ENCODE measurements at regions not wholly inside any gene's neighbourhood (a gene's known extent, or its start where the extent isn't known, plus 50 kb on each side); places are given as distances from the start of the nearest gene placed in this dataset.

GRCh38 chr5:81896764-81897163 is 75.1 kb upstream of the ATG10 start:
- no peak overlapping the region for H3K4me3 ChIP-seq (ENCODE audit: low read length in 3 of 3)
- TF ChIP-seq, protein P1, sequence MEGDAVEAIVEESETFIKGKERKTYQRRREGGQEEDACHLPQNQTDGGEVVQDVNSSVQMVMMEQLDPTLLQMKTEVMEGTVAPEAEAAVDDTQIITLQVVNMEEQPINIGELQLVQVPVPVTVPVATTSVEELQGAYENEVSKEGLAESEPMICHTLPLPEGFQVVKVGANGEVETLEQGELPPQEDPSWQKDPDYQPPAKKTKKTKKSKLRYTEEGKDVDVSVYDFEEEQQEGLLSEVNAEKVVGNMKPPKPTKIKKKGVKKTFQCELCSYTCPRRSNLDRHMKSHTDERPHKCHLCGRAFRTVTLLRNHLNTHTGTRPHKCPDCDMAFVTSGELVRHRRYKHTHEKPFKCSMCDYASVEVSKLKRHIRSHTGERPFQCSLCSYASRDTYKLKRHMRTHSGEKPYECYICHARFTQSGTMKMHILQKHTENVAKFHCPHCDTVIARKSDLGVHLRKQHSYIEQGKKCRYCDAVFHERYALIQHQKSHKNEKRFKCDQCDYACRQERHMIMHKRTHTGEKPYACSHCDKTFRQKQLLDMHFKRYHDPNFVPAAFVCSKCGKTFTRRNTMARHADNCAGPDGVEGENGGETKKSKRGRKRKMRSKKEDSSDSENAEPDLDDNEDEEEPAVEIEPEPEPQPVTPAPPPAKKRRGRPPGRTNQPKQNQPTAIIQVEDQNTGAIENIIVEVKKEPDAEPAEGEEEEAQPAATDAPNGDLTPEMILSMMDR (IDR thresholded peaks at IDR 0.05; ENCODE audit: borderline replicate concordance, extremely low read depth, insufficient read depth), result no peak
- H3K9me3 ChIP-seq (ENCODE audit: control insufficient read depth in 2 of 3, insufficient read depth in 1 of 3, low read length in 3 of 3), result no peaks in the 10 kb centered on the region
- H3K9ac ChIP-seq (ENCODE audit: low read length in 3 of 3), result no peak overlapping the region
- intact Hi-C loops (cut with DNase I), result no loop called here
- no peak for FAIRE-seq
- H3K36me3 ChIP-seq (ENCODE audit: control insufficient read depth in 2 of 3, insufficient read depth in 3 of 3, low read length in 3 of 3), result no peaks in the 10 kb centered on the region
- DNase-seq, result no peak
- no peaks in the 10 kb centered on the region for H3K27me3 ChIP-seq (ENCODE audit: control insufficient read depth, insufficient read depth, low read length)
- H3K4me1 ChIP-seq (ENCODE audit: control insufficient read depth in 2 of 3, insufficient read depth in 2 of 3, low read depth in 1 of 3, low read length in 3 of 3), result no peaks in the 10 kb centered on the region
- H3K27ac ChIP-seq (ENCODE audit: low read depth in 2 of 2, low read length in 2 of 2), result no peak overlapping the region

DNA sequence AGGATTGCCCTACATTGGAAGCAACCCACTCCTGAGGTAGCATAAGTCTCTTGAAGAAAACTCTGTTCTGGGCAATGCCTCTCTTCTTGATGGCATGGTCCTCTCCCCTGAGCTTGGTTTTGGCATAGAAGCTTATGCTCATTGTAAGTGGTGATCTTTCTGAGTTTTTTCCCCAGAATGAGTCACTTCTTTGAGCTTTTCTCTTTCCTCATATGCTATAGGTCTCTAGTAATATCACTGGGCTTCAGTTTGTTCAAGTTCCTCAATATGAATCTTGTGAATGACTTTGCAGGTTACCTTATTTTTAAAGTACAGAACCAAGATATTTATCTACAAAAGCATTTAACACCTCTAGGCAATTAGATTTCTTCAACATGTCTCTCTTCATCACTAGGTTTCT is 76.5 kb upstream of the ATG10 start:
- Histone ChIP-seq H3K9ac (ENCODE audit: low read length in 3 of 3) (no peak overlapping the region), H3K9me3 (ENCODE audit: control insufficient read depth in 2 of 3, insufficient read depth in 1 of 3, low read length in 3 of 3) (no peaks in the 10 kb centered on the region), H3K4me1 (ENCODE audit: control insufficient read depth in 2 of 3, insufficient read depth in 2 of 3, low read depth in 1 of 3, low read length in 3 of 3) (no peaks in the 10 kb centered on the region), H3K27me3 (ENCODE audit: control insufficient read depth, insufficient read depth, low read length) (no peaks in the 10 kb centered on the region), H3K4me3 (ENCODE audit: low read length in 3 of 3) (no peak overlapping the region), H3K36me3 (ENCODE audit: control insufficient read depth in 2 of 3, insufficient read depth in 3 of 3, low read length in 3 of 3) (no peaks in the 10 kb centered on the region), H3K27ac (ENCODE audit: low read depth in 2 of 2, low read length in 2 of 2) (no peak overlapping the region)
- TF ChIP-seq, protein P1 (IDR thresholded peaks at IDR 0.05; ENCODE audit: borderline replicate concordance, extremely low read depth, insufficient read depth), result no peak
- FAIRE-seq (no peak), DNase-seq (no peak)
- intact Hi-C loops (cut with DNase I), result no loop called here

DNA sequence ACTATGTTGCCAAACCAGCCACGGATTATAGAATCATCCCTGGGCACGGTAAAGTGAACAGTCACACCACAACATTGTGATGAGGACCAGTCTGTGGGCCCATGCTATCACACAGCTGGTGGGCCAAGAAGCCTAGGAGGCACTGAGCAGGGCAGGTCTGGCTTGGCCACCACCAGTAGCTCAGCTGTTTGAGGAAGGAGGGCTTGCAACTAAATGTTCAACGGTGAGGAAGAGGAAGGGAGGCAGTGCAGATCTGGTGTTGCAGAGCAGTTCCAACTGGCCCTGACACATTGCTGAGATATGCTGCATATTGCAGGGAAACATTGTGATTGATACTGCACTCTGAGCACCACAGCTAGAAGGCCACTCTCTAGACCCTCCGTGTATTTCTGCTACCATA is 77.9 kb upstream of the ATG10 start:
- FAIRE-seq, result no peak

DNA sequence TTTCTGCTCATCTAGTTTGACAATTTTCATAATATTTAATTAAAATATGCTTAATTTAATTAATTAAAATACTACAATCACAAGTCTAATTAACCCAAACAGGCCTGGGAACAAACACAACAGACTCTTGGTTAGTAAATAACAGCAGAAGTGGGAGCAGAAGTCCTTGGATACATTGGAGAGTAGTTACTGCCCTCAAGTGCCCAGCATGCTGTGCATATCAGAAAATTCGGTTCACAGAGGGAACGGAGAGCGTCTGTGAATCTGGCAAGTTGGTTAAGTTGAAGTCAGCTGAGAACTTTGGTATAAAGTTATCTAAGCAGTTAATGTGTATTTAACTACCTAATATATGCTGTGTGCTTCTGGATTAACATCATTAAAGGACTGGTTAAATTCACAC is 87.0 kb upstream of the ATG10 start:
- TF ChIP-seq, protein P1 (IDR thresholded peaks at IDR 0.05; ENCODE audit: borderline replicate concordance, extremely low read depth, insufficient read depth), result no peak
- DNase-seq (no peak), FAIRE-seq (peak; percentile 13)
- intact Hi-C loops (cut with DNase I), result no loop called here
- Histone ChIP-seq H3K36me3 (ENCODE audit: control insufficient read depth in 2 of 3, insufficient read depth in 3 of 3, low read length in 3 of 3) (no peaks in the 10 kb centered on the region), H3K9ac (ENCODE audit: low read length in 3 of 3) (no peak overlapping the region), H3K27me3 (ENCODE audit: control insufficient read depth, insufficient read depth, low read length) (no peaks in the 10 kb centered on the region), H3K9me3 (ENCODE audit: control insufficient read depth in 2 of 3, insufficient read depth in 1 of 3, low read length in 3 of 3) (no peaks in the 10 kb centered on the region), H3K4me1 (ENCODE audit: control insufficient read depth in 2 of 3, insufficient read depth in 2 of 3, low read depth in 1 of 3, low read length in 3 of 3) (no peaks in the 10 kb centered on the region), H3K27ac (ENCODE audit: low read depth in 2 of 2, low read length in 2 of 2) (no peak overlapping the region), H3K4me3 (ENCODE audit: low read length in 3 of 3) (no peak overlapping the region)

More for the DNA sequence above, 77.9 kb upstream of the ATG10 start:
- Histone ChIP-seq H3K4me3 (ENCODE audit: low read length in 3 of 3) (no peak overlapping the region), H3K27me3 (ENCODE audit: control insufficient read depth, insufficient read depth, low read length) (no peaks in the 10 kb centered on the region), H3K27ac (ENCODE audit: low read depth in 2 of 2, low read length in 2 of 2) (no peak overlapping the region), H3K36me3 (ENCODE audit: control insufficient read depth in 2 of 3, insufficient read depth in 3 of 3, low read length in 3 of 3) (no peaks in the 10 kb centered on the region), H3K9ac (ENCODE audit: low read length in 3 of 3) (no peak overlapping the region), H3K4me1 (ENCODE audit: control insufficient read depth in 2 of 3, insufficient read depth in 2 of 3, low read depth in 1 of 3, low read length in 3 of 3) (no peaks in the 10 kb centered on the region), H3K9me3 (ENCODE audit: control insufficient read depth in 2 of 3, insufficient read depth in 1 of 3, low read length in 3 of 3) (no peaks in the 10 kb centered on the region)
- no peak for DNase-seq
- TF ChIP-seq, protein P1 (IDR thresholded peaks at IDR 0.05; ENCODE audit: borderline replicate concordance, extremely low read depth, insufficient read depth), result no peak
- intact Hi-C loops (cut with DNase I), result no loop called here

Measured in kidney (tissue), 13 donors.